ENCODE measurements at regions not wholly inside any gene's neighbourhood (a gene's known extent, or its start where the extent isn't known, plus 50 kb on each side); places are given as distances from the start of the nearest gene placed in this dataset.

DNA sequence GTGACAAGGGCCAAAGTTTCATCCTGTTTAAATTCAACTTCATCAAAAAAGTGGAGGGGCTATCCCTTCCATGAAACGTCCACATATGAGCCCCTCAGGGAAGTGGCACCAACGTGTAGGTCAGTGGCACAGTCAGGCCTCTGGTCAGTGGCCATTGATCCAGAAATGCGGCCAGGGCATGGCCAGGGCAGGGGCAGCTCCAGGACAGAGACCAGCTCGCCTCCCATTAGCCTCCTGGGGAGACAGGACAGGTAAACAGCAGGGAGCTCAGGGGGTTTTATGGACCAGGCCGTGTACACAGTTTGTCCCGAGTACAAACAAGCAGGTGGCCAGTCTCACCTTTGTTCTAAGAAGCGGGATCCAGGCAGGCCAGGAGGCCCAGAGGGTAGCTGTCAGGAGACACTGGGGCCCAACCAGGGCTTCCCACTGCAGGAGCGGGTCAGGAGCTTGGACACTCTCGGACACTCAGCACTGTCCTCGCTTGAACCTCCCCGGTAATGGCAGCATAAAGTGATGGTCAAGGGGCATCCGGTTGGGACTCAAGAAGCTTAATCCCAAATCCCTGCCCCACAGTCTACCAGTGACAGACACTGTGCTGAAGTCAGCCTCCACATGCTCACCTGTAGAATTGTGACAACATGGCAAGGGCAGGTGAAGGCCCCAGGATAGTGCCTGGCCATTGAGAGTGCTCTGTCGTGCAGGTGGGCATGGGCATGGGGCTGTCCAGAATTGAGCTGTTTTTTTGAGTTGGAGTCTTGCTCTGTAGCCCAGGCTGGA lies 144.1 kb upstream of the ERRFI1 start (continued):
- TF ChIP-seq KLF9 (CRISPR knock-in tag; IDR thresholded peaks at IDR 0.05; ENCODE audit: low read depth) (no peak), POLR2G (IDR thresholded peaks at IDR 0.05; ENCODE audit: low read depth, low read length) (no peak), ZNF275 (CRISPR knock-in tag; IDR thresholded peaks at IDR 0.05; ENCODE audit: borderline replicate concordance) (peak; percentile 58; the same call in 1 of the 2 replicates), PHF21A (CRISPR knock-in tag; IDR thresholded peaks at IDR 0.05) (peak; percentile 95), ZBTB21 (CRISPR knock-in tag; IDR thresholded peaks at IDR 0.05) (no peak), ZNF768 (CRISPR knock-in tag; IDR thresholded peaks at IDR 0.05) (0 out of 2 replicates have a peak, but pooled peaks have one; percentile 16), MAFF (IDR thresholded peaks at IDR 0.05; ENCODE audit: low read depth, low read length) (no peak), PHF8 (CRISPR knock-in tag; IDR thresholded peaks at IDR 0.05) (no peak; the same call in 1 of the 2 replicates), NR2C2 (CRISPR knock-in tag; IDR thresholded peaks at IDR 0.05; ENCODE audit: borderline replicate concordance) (peak; percentile 54; the same call in 1 of the 2 replicates), SMAD3 (CRISPR knock-in tag; IDR thresholded peaks at IDR 0.05) (no peak), ZNF674 (CRISPR knock-in tag; IDR thresholded peaks at IDR 0.05; ENCODE audit: low read depth) (no peak), MED13 (CRISPR knock-in tag; IDR thresholded peaks at IDR 0.05) (peak; percentile 41; the same call in 1 of the 2 replicates), NFE2L1 (CRISPR knock-in tag; IDR thresholded peaks at IDR 0.05; ENCODE audit: borderline replicate concordance) (peak; percentile 30; the same call in 1 of the 2 replicates), FLYWCH1 (CRISPR knock-in tag; IDR thresholded peaks at IDR 0.05) (no peak), JDP2 (CRISPR knock-in tag; IDR thresholded peaks at IDR 0.05; ENCODE audit: borderline replicate concordance) (no peak), ZNF326 (CRISPR knock-in tag; IDR thresholded peaks at IDR 0.05; ENCODE audit: borderline replicate concordance) (no peak), ADNP (CRISPR knock-in tag; IDR thresholded peaks at IDR 0.05) (0 out of 2 replicates have a peak, but pooled peaks have one; percentile 24), KDM5A (IDR thresholded peaks at IDR 0.05; ENCODE audit: borderline replicate concordance, low read length) (no peak; the same call in 1 of the 2 replicates), ZFP62 (CRISPR knock-in tag; IDR thresholded peaks at IDR 0.05) (no peak), IRF9 (CRISPR knock-in tag; IDR thresholded peaks at IDR 0.05; ENCODE audit: borderline replicate concordance) (peak; percentile 58), ZNF724P (CRISPR knock-in tag; IDR thresholded peaks at IDR 0.05; ENCODE audit: borderline replicate concordance) (no peak), ZNF263 (CRISPR knock-in tag; IDR thresholded peaks at IDR 0.05) (peak; percentile 53), ZNF850 (CRISPR knock-in tag; conservative IDR thresholded peaks at IDR 0.05) (no peak)
- TF ChIP-seq, protein P1, sequence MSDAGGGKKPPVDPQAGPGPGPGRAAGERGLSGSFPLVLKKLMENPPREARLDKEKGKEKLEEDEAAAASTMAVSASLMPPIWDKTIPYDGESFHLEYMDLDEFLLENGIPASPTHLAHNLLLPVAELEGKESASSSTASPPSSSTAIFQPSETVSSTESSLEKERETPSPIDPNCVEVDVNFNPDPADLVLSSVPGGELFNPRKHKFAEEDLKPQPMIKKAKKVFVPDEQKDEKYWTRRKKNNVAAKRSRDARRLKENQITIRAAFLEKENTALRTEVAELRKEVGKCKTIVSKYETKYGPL (CRISPR knock-in tag; IDR thresholded peaks at IDR 0.05), result no peak
- TF ChIP-seq, protein P2, sequence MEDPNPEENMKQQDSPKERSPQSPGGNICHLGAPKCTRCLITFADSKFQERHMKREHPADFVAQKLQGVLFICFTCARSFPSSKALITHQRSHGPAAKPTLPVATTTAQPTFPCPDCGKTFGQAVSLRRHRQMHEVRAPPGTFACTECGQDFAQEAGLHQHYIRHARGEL (CRISPR knock-in tag; IDR thresholded peaks at IDR 0.05), result no peak
